Gastrocnemius medialis (tissue), 4 donors: ENCODE measurements at regions not wholly inside any gene's neighbourhood (a gene's known extent, or its start where the extent isn't known, plus 50 kb on each side); places are given as distances from the start of the nearest gene placed in this dataset.

Experiments
- ATAC-seq, 2 donors: fragments of 150-250 bp; one replicate each; pipeline ENCODE4 v1.9.1; 2016
- DNase-seq, 2 donors: peaks; one replicate each; pipeline ENCODE4 v3.0.0-alpha.2; 2019
- H3K27ac ChIP-seq, 4 donors: fragments of 200-600 bp; sonication (generic); 1 replicate in 1 of 4; 2 replicates in 3 of 4; pipeline ENCODE4 v1.5.1; 2016 to 2018; ENCODE audit warnings: mild to moderate bottlenecking in 2 of 4, moderate library complexity in 1 of 4
- H3K27me3 ChIP-seq, 3 donors: fragments of 200-600 bp; sonication (generic) in 2 of 3; 1 replicate in 1 of 3; 2 replicates in 2 of 3; pipeline versions ENCODE4 v1.5.1 to v1.6.0; 2016 to 2019; ENCODE audit warnings: mild to moderate bottlenecking in 1 of 3, moderate library complexity in 1 of 3
- H3K36me3 ChIP-seq, 2 donors: fragments of 200-600 bp; sonication (generic) in 1 of 2; one replicate each; pipeline ENCODE4 v1.5.1; 2017 to 2018
- H3K4me1 ChIP-seq, 2 donors: fragments of 200-600 bp; sonication (generic) in 1 of 2; one replicate each; pipeline ENCODE4 v1.5.1; 2016 to 2017; ENCODE audit warnings: mild to moderate bottlenecking in 2 of 2
- H3K4me3 ChIP-seq, 4 donors: fragments of 200-600 bp; sonication (generic) in 3 of 4; 1 replicate in 1 of 4; 2 replicates in 3 of 4; pipeline ENCODE4 v1.5.1; 2016 to 2019; ENCODE audit warnings: mild to moderate bottlenecking in 2 of 4
- H3K9me3 ChIP-seq, 3 donors: fragments of 200-600 bp; sonication (generic) in 2 of 3; 1 replicate in 1 of 3; 2 replicates in 2 of 3; pipeline ENCODE4 v1.5.1; 2016 to 2019
- CTCF ChIP-seq, 5 experiments: fragments of 450-650 bp in 3 of 5; fragments of 200-600 bp in 2 of 5; sonication (generic) in 2 of 5; IDR thresholded peaks in 4 of 5; conservative IDR thresholded peaks in 1 of 5; 1 replicate in 4 of 5; 2 replicates in 1 of 5; pipeline ENCODE4 v1.5.1; 2016 to 2019; ENCODE audit warnings: antibody characterized with exemption in 5 of 5, mild to moderate bottlenecking in 3 of 5, moderate library complexity in 3 of 5
- POLR2A ChIP-seq, 2 donors: fragments of 450-650 bp; IDR thresholded peaks; one replicate each; pipeline ENCODE4 v1.6.1; 2017; ENCODE audit warnings: antibody characterized with exemption in 2 of 2, mild to moderate bottlenecking in 2 of 2, moderate library complexity in 2 of 2
- in situ Hi-C, 4 donors: fragments of 200-750 bp; cut with MboI; loops; one replicate each; pipeline versions ENCODE4 v1.15.0 to v1.8.0; 2017; ENCODE audit warnings: low sequenced_read_pairs in 4 of 4
- intact Hi-C: fragments of 100-400 bp; cut with DNase I; formaldehyde crosslinking; loops from one replicate; pipeline ENCODE4 v1.15.1; 2023; ENCODE audit warnings: low total_unique reads

GRCh38 chr5:6066016-6066415, 312.3 kb downstream of the MED10 start:
- ATAC-seq (no peak), DNase-seq (no peak)
- Histone ChIP-seq H3K4me3 (no peak overlapping the region), H3K27ac (no peak overlapping the region), H3K4me1 (no peaks in the 10 kb centered on the region), H3K9me3 (no peaks in the 10 kb centered on the region), H3K36me3 (no peaks in the 10 kb centered on the region), H3K27me3 (no peaks in the 10 kb centered on the region)
- in situ Hi-C loops (no loop called here), intact Hi-C loops (no loop called here)
- no peak for TF ChIP-seq POLR2A (IDR thresholded peaks at IDR 0.05)
- no peak for TF ChIP-seq CTCF (IDR thresholded peaks at IDR 0.05 in 4 of 5, conservative IDR thresholded peaks at IDR 0.05 in 1 of 5)

GRCh38 chr5:6059137-6059800, 319.1 kb downstream of the MED10 start:
- no peak overlapping the region for H3K27ac ChIP-seq
- no peak for DNase-seq
- H3K9me3 ChIP-seq = no peaks in the 10 kb centered on the region
- intact Hi-C loops = no loop called here
- TF ChIP-seq POLR2A (IDR thresholded peaks at IDR 0.05) = no peak
- TF ChIP-seq CTCF (IDR thresholded peaks at IDR 0.05 in 4 of 5, conservative IDR thresholded peaks at IDR 0.05 in 1 of 5) = no peak
- H3K4me1 ChIP-seq = no peaks in the 10 kb centered on the region
- H3K27me3 ChIP-seq = no peaks in the 10 kb centered on the region
- H3K36me3 ChIP-seq = no peaks in the 10 kb centered on the region
- H3K4me3 ChIP-seq = no peak overlapping the region
- no peak for ATAC-seq
- in situ Hi-C loops = no loop called here

- Histone ChIP-seq H3K36me3 (no peaks in the 10 kb centered on the region), H3K4me1 (no peaks in the 10 kb centered on the region), H3K4me3 (no peak overlapping the region), H3K27me3 (no peaks in the 10 kb centered on the region), H3K9me3 (no peaks in the 10 kb centered on the region), H3K27ac (no peak overlapping the region)
- in situ Hi-C loops (no loop called here), intact Hi-C loops (no loop called here)
- ATAC-seq = no peak
- no peak for DNase-seq
- TF ChIP-seq POLR2A (IDR thresholded peaks at IDR 0.05) (no peak), CTCF (IDR thresholded peaks at IDR 0.05 in 4 of 5, conservative IDR thresholded peaks at IDR 0.05 in 1 of 5) (no peak)
Measured at GRCh38 chr5:6058055-6058715, 320.2 kb downstream of the MED10 start.

- Histone ChIP-seq H3K36me3 (no peaks in the 10 kb centered on the region), H3K27me3 (no peaks in the 10 kb centered on the region), H3K4me1 (no peaks in the 10 kb centered on the region), H3K4me3 (no peak overlapping the region), H3K27ac (no peak overlapping the region), H3K9me3 (no peaks in the 10 kb centered on the region)
- ATAC-seq (no peak), DNase-seq (no peak)
- intact Hi-C loops = no loop called here
- in situ Hi-C loops = no loop called here
- no peak for TF ChIP-seq CTCF (IDR thresholded peaks at IDR 0.05 in 4 of 5, conservative IDR thresholded peaks at IDR 0.05 in 1 of 5)
- TF ChIP-seq POLR2A (IDR thresholded peaks at IDR 0.05) = no peak
Measured at GRCh38 chr5:6056280-6056679, 322.1 kb downstream of the MED10 start.
